ENCODE measurements at regions not wholly inside any gene's neighbourhood (a gene's known extent, or its start where the extent isn't known, plus 50 kb on each side); places are given as distances from the start of the nearest gene placed in this dataset.
A peak's percentile ranks its signal among the peaks of the same experiment; 100 is the strongest.
"Not testable (repeated sequence)": the region's sequence is repeated elsewhere in the genome, so short reads cannot be mapped to it uniquely, and the experiment has no call there.

GRCh38 chr9:742914-743589 is 98.4 kb upstream of the DMRT1 start:
- in situ Hi-C loops (cut with HindIII; ENCODE audit: low pct_unique_long_range_greater_than_20kb, low sequenced_read_pairs) = no loop called here
- no peak for DNase-seq (ENCODE audit: low read depth)

- no peak for DNase-seq (ENCODE audit: low read depth)
- in situ Hi-C loops (cut with HindIII; ENCODE audit: low pct_unique_long_range_greater_than_20kb, low sequenced_read_pairs) = no loop called here
These were observed 97.3 kb upstream of the DMRT1 start for GRCh38 chr9:744046-744712.

GRCh38 chr9:744790-745484 is 96.6 kb upstream of the DMRT1 start:
- in situ Hi-C loops (cut with HindIII; ENCODE audit: low pct_unique_long_range_greater_than_20kb, low sequenced_read_pairs) = no loop called here

GRCh38 chr9:745761-746380 is 95.6 kb upstream of the DMRT1 start:
- no peak for DNase-seq (ENCODE audit: low read depth)
- in situ Hi-C loops (cut with HindIII; ENCODE audit: low pct_unique_long_range_greater_than_20kb, low sequenced_read_pairs) = no loop called here

More at GRCh38 chr9:744790-745484, 96.6 kb upstream of the DMRT1 start:
- no peak for DNase-seq (ENCODE audit: low read depth)

- in situ Hi-C loops (cut with HindIII; ENCODE audit: low pct_unique_long_range_greater_than_20kb, low sequenced_read_pairs) = no loop called here
- DNase-seq (ENCODE audit: low read depth) = no peak
These were observed 94.6 kb upstream of the DMRT1 start for GRCh38 chr9:746661-747434.

GRCh38 chr9:747567-747966 is 93.9 kb upstream of the DMRT1 start:
- no peak for DNase-seq (ENCODE audit: low read depth)
- in situ Hi-C loops (cut with HindIII; ENCODE audit: low pct_unique_long_range_greater_than_20kb, low sequenced_read_pairs) = no loop called here

GRCh38 chr9:748861-749497 is 92.5 kb upstream of the DMRT1 start:
- in situ Hi-C loops (cut with HindIII; ENCODE audit: low pct_unique_long_range_greater_than_20kb, low sequenced_read_pairs) = no loop called here

GRCh38 chr9:749716-750115 is 91.8 kb upstream of the DMRT1 start:
- in situ Hi-C loops (cut with HindIII; ENCODE audit: low pct_unique_long_range_greater_than_20kb, low sequenced_read_pairs) = no loop called here
- DNase-seq (ENCODE audit: low read depth) = no peak

More at GRCh38 chr9:748861-749497, 92.5 kb upstream of the DMRT1 start:
- DNase-seq (ENCODE audit: low read depth) = no peak

- no peak for DNase-seq (ENCODE audit: low read depth)
- in situ Hi-C loops (cut with HindIII; ENCODE audit: low pct_unique_long_range_greater_than_20kb, low sequenced_read_pairs) = no loop called here
These were observed 91.1 kb upstream of the DMRT1 start for GRCh38 chr9:750249-750967.

GRCh38 chr9:751137-752051 is 90.1 kb upstream of the DMRT1 start:
- in situ Hi-C loops (cut with HindIII; ENCODE audit: low pct_unique_long_range_greater_than_20kb, low sequenced_read_pairs) = no loop called here
- DNase-seq (ENCODE audit: low read depth) = no peak

- DNase-seq (ENCODE audit: low read depth) = peak; percentile 55
- in situ Hi-C loops (cut with HindIII; ENCODE audit: low pct_unique_long_range_greater_than_20kb, low sequenced_read_pairs) = no loop called here
These were observed 89.3 kb upstream of the DMRT1 start for GRCh38 chr9:752201-752600.

- no peak for DNase-seq (ENCODE audit: low read depth)
- in situ Hi-C loops (cut with HindIII; ENCODE audit: low pct_unique_long_range_greater_than_20kb, low sequenced_read_pairs) = no loop called here
These were observed 88.8 kb upstream of the DMRT1 start for GRCh38 chr9:752681-753200.

- DNase-seq (ENCODE audit: low read depth); in situ Hi-C loops (cut with HindIII; ENCODE audit: low pct_unique_long_range_greater_than_20kb, low sequenced_read_pairs): not testable (repeated sequence)
These were observed 87.8 kb upstream of the DMRT1 start for GRCh38 chr9:753734-754133.

GRCh38 chr9:754150-754931 is 87.2 kb upstream of the DMRT1 start:
- DNase-seq (ENCODE audit: low read depth) = no peak
- in situ Hi-C loops (cut with HindIII; ENCODE audit: low pct_unique_long_range_greater_than_20kb, low sequenced_read_pairs) = no loop called here
